ENCODE measurements at regions not wholly inside any gene's neighbourhood (a gene's known extent, or its start where the extent isn't known, plus 50 kb on each side); places are given as distances from the start of the nearest gene placed in this dataset.

DNA sequence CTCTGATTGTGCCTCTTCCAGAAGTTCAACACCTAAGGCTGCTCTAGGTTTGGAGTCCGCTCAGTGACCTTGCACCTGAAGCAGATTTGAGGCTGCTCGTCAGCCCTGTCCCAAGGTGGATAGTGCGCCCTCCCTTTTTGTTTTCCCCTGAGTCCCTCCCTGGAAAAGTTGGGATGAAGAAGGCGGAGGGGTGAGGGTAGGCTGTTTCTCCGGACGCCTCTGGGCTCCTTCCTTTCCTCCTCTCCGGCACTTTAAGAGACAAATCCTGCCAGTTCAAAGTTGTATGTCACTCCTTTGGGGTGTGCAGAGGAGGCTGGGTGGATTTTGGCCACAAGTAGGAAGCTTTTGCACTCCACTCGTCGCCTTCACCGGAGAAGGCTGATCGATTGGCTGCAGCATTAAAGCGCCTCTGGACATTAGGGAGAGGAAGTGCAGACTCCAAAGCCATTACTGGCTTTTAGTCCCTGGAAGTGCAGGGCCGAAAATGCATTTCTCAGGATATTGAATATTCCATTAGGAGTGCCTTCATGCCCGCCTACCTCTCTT is 81.9 kb upstream of the PRKG1 start:
- peaks cover 4% of the 10 kb centered on the region; the same call in 1 of the 2 replicates for H3K4me1 ChIP-seq (ENCODE audit: control insufficient read depth, insufficient read depth, low read length)
- H3K56ac ChIP-seq (ENCODE audit: extremely low read depth, insufficient read depth, low read length): peak overlapping the region; percentile 96
- no peaks in the 10 kb centered on the region for H3K9me3 ChIP-seq (ENCODE audit: control insufficient read depth, insufficient read depth, low read length)
- peak overlapping the region; percentile 95 for H2BK120ac ChIP-seq (ENCODE audit: low read depth, low read length)
- peak overlapping the region; percentile 95 for H2BK5ac ChIP-seq (ENCODE audit: low read depth, low read length, poor library complexity, severe bottlenecking)
- peak overlapping the region; percentile 92 to 95 for H4K8ac ChIP-seq (ENCODE audit: low read depth in 2 of 2, low read length in 2 of 2)
- peak overlapping the region; percentile 96 for H3K4ac ChIP-seq (ENCODE audit: low read depth, low read length)
- DNase-seq (peak; percentile 31), ATAC-seq (ENCODE audit: low read depth) (peak; percentile 1)
- no peaks in the 10 kb centered on the region for H4K20me1 ChIP-seq (ENCODE audit: insufficient read depth, low read length)
- POLR2A ChIA-PET (ENCODE audit: unreplicated experiment): interaction anchor here (0.6 kb wide), 1 partner anchor 1026 kb away, joined by 3 read pairs; no protein-coding TSS in a partner anchor
- 0 out of 2 replicates have a peak, but pooled peaks cover 3% of the 10 kb centered on the region for H3K9me1 ChIP-seq (ENCODE audit: insufficient read depth, low read length)
- H4K5ac ChIP-seq (ENCODE audit: low read depth, low read length): peak overlapping the region; percentile 87
- no TSS peak for BruUV-seq (replicated peaks)
- H4K91ac ChIP-seq (ENCODE audit: insufficient read depth, low read depth, low read length): peak overlapping the region; percentile 97
- intact Hi-C loops (cut with micrococcal nuclease) (loop anchor here (5.0 kb wide), 1 partner anchor 230 kb away; no protein-coding TSS in a partner anchor), dilution Hi-C loops (cut with HindIII; ENCODE audit: low sequenced_read_pairs, unreplicated experiment) (no loop called here), in situ Hi-C loops (cut with MboI; ENCODE audit: low sequenced_read_pairs) (loop anchor here (10.0 kb wide), 2 partner anchors 432 to 1222 kb away; no protein-coding TSS in a partner anchor)
- no peaks in the 10 kb centered on the region for H3K36me3 ChIP-seq (ENCODE audit: control insufficient read depth, insufficient read depth, low read length)
- peak overlapping the region; percentile 88 for H2BK20ac ChIP-seq (ENCODE audit: low read depth, low read length)
- peak overlapping the region; percentile 96 for H3K27ac ChIP-seq (ENCODE audit: insufficient read depth, low read length)
- peak overlapping the region; percentile 79 for H3K18ac ChIP-seq (ENCODE audit: low read depth, low read length)
- H2AK5ac ChIP-seq (ENCODE audit: low read depth, low read length): peak overlapping the region; percentile 99
- H3K79me1 ChIP-seq (ENCODE audit: low read depth in 1 of 2, low read length in 2 of 2): peaks cover 13 to 41% of the 10 kb centered on the region in 2 experiments; a peak in 3 of 4 replicates
- peak overlapping the region; percentile 82 for H3K4me3 ChIP-seq (ENCODE audit: insufficient read depth, low read depth, low read length)
- H3K4me2 ChIP-seq (ENCODE audit: low read depth, low read length): peak overlapping the region; percentile 88
- peak overlapping the region; percentile 99; the same call in 2 of the 3 replicates for H2BK15ac ChIP-seq (ENCODE audit: low read depth, low read length)
- peak overlapping the region; percentile 93 for H3K9ac ChIP-seq (ENCODE audit: low read depth, low read length)
- no peak for TF ChIP-seq CHD1 (IDR thresholded peaks at IDR 0.05; ENCODE audit: low read depth, low read length)
- TF ChIP-seq, protein P1, sequence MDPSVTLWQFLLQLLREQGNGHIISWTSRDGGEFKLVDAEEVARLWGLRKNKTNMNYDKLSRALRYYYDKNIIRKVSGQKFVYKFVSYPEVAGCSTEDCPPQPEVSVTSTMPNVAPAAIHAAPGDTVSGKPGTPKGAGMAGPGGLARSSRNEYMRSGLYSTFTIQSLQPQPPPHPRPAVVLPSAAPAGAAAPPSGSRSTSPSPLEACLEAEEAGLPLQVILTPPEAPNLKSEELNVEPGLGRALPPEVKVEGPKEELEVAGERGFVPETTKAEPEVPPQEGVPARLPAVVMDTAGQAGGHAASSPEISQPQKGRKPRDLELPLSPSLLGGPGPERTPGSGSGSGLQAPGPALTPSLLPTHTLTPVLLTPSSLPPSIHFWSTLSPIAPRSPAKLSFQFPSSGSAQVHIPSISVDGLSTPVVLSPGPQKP (IDR thresholded peaks at IDR 0.05; ENCODE audit: borderline replicate concordance, low read depth, low read length): no peak
- TF ChIP-seq RAD21 (IDR thresholded peaks at IDR 0.05; ENCODE audit: low read length): no peak
- no peak for TF ChIP-seq CEBPB (IDR thresholded peaks at IDR 0.05; ENCODE audit: low read depth, low read length)
- TF ChIP-seq MAZ (IDR thresholded peaks at IDR 0.05; ENCODE audit: borderline replicate concordance, low read depth, low read length): no peak
- TF ChIP-seq, protein P2, sequence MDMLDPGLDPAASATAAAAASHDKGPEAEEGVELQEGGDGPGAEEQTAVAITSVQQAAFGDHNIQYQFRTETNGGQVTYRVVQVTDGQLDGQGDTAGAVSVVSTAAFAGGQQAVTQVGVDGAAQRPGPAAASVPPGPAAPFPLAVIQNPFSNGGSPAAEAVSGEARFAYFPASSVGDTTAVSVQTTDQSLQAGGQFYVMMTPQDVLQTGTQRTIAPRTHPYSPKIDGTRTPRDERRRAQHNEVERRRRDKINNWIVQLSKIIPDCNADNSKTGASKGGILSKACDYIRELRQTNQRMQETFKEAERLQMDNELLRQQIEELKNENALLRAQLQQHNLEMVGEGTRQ (IDR thresholded peaks at IDR 0.05; ENCODE audit: low read depth, low read length): no peak
- TF ChIP-seq CTCF (conservative IDR thresholded peaks at IDR 0.05; ENCODE audit: low read depth, low read length): no peak
- 0% methylated on average over 5 of the region's 14 CpGs; no CpG with 5 or more reads in 1 of the 2 experiments for WGBS, 2 experiments (ENCODE audit: extremely low coverage in 2 of 2, insufficient read length in 1 of 2)
- peak overlapping the region; percentile 90 for H3K14ac ChIP-seq (replicated peaks; ENCODE audit: low read depth, low read length)
- H3K27me3 ChIP-seq (ENCODE audit: control insufficient read depth, insufficient read depth, low read length): no peaks in the 10 kb centered on the region
- CTCF ChIA-PET: interaction anchor here (0.7 to 1.0 kb wide), 2 partner anchors 71 to 120 kb away, joined by 3 read pairs; no protein-coding TSS in a partner anchor
- peak overlapping the region; percentile 87 for H2AFZ ChIP-seq (replicated peaks; ENCODE audit: low read length, poor library complexity)
- peak overlapping the region; percentile 79 for H2AK9ac ChIP-seq (replicated peaks; ENCODE audit: low read depth, low read length, poor library complexity)
- H3K23ac ChIP-seq (ENCODE audit: low read depth, low read length): peak overlapping the region; percentile 99

Data from IMR-90 (cell line).